ENCODE measurements at regions not wholly inside any gene's neighbourhood (a gene's known extent, or its start where the extent isn't known, plus 50 kb on each side); places are given as distances from the start of the nearest gene placed in this dataset.

DNA sequence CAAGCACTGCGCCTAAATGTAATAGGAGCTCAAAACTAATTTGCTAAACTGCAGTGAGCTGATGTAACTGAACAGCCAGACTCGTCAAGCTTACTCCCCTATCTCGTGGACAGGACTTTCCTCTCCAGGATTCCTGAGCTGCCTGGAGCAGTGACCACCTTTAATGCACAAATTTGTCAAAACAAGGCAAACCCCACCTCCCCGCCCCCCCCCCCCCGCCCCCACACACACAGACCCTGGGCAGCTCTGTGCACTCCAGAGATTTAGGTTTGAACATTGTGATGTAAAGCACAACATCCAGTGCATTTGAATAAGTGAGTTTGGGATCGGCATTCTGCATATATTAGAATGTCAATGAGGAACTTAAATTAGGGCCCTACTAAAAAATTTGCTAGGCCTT lies 77.7 kb upstream of the DHX15 start:
- no peak overlapping the region for H3K4me2 ChIP-seq (ENCODE audit: insufficient read depth, low read length)
- H3K9me3 ChIP-seq (replicated peaks; ENCODE audit: control insufficient read depth, insufficient read depth, low read length) = no peaks in the 10 kb centered on the region
- H3K4me1 ChIP-seq (ENCODE audit: control insufficient read depth, extremely low read depth, insufficient read depth, low read length) = no peaks in the 10 kb centered on the region
- dilution Hi-C loops (cut with MboI; ENCODE audit: extremely low pct_ligation_motif_present, low sequenced_read_pairs) (no loop called here), intact Hi-C loops (cut with micrococcal nuclease) (no loop called here)
- H4K20me1 ChIP-seq (replicated peaks; ENCODE audit: control insufficient read depth, extremely low read depth, insufficient read depth, low read length) = no peaks in the 10 kb centered on the region
- TF ChIP-seq POLR2AphosphoS5 (IDR thresholded peaks at IDR 0.05; ENCODE audit: insufficient read depth, low read depth, low read length) (no peak), EZH2 (IDR thresholded peaks at IDR 0.05; ENCODE audit: borderline replicate concordance, low read depth, low read length, severe bottlenecking) (no peak), GATA2 (IDR thresholded peaks at IDR 0.05; ENCODE audit: insufficient read depth, insufficient read length, low read depth, low read length) (no peak), MYC (IDR thresholded peaks at IDR 0.05; ENCODE audit: low read depth, low read length) (no peak), POLR2A (IDR thresholded peaks at IDR 0.05; ENCODE audit: low read depth, low read length) (no peak), JUN (IDR thresholded peaks at IDR 0.05; ENCODE audit: borderline replicate concordance, insufficient read depth, insufficient read length, low read depth) (no peak), FOS (IDR thresholded peaks at IDR 0.05; ENCODE audit: borderline replicate concordance, insufficient read depth, low read length) (no peak)
- TF ChIP-seq, protein P1, sequence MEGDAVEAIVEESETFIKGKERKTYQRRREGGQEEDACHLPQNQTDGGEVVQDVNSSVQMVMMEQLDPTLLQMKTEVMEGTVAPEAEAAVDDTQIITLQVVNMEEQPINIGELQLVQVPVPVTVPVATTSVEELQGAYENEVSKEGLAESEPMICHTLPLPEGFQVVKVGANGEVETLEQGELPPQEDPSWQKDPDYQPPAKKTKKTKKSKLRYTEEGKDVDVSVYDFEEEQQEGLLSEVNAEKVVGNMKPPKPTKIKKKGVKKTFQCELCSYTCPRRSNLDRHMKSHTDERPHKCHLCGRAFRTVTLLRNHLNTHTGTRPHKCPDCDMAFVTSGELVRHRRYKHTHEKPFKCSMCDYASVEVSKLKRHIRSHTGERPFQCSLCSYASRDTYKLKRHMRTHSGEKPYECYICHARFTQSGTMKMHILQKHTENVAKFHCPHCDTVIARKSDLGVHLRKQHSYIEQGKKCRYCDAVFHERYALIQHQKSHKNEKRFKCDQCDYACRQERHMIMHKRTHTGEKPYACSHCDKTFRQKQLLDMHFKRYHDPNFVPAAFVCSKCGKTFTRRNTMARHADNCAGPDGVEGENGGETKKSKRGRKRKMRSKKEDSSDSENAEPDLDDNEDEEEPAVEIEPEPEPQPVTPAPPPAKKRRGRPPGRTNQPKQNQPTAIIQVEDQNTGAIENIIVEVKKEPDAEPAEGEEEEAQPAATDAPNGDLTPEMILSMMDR (IDR thresholded peaks at IDR 0.05; ENCODE audit: extremely low read depth in 1 of 2, insufficient read depth in 1 of 2, low read depth in 1 of 2, low read length in 2 of 2) = no peak
- TF ChIP-seq, protein P2, sequence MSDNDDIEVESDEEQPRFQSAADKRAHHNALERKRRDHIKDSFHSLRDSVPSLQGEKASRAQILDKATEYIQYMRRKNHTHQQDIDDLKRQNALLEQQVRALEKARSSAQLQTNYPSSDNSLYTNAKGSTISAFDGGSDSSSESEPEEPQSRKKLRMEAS (IDR thresholded peaks at IDR 0.05; ENCODE audit: insufficient read depth, insufficient read length) = no peak
- H3K36me3 ChIP-seq (ENCODE audit: control insufficient read depth in 2 of 2, extremely low read depth in 1 of 2, insufficient read depth in 2 of 2, low read length in 2 of 2) = no peaks in the 10 kb centered on the region
- H3K27me3 ChIP-seq (ENCODE audit: control insufficient read depth in 2 of 2, insufficient read depth in 2 of 2, low read length in 2 of 2) = peaks cover 0 to 6% of the 10 kb centered on the region in 2 experiments
- ChIA-PET CTCF (no interaction called here), POLR2A (no interaction called here)
- FAIRE-seq = no peak
- BruUV-seq (replicated peaks) = no TSS peak
- DNase-seq (ENCODE audit: low read depth, low spot score) = no peak
- no peak overlapping the region for H3K4me3 ChIP-seq (replicated peaks in 1 of 3; ENCODE audit: insufficient read depth in 1 of 3, low read depth in 1 of 3, low read length in 3 of 3)
- H3K27ac ChIP-seq (ENCODE audit: insufficient read depth, low read depth, low read length) = no peak overlapping the region
- H3K9me1 ChIP-seq (replicated peaks; ENCODE audit: control insufficient read depth, extremely low read depth, insufficient read depth, low read length) = no peaks in the 10 kb centered on the region
- no peak overlapping the region for H2AFZ ChIP-seq (ENCODE audit: low read depth, low read length)
- no peak overlapping the region for H3K9ac ChIP-seq (replicated peaks; ENCODE audit: extremely low read depth, insufficient read depth, low read length)
- no peaks in the 10 kb centered on the region for H3K79me2 ChIP-seq (ENCODE audit: control insufficient read depth, insufficient read depth, low read length)

Measured in endothelial cell of umbilical vein (primary cell).